Activated T-helper 17 cell treated with anti-CD3 and anti-CD28 coated beads, Interleukin-2, amount 50 U/mL, for 72 hours (primary cell): ENCODE measurements at regions not wholly inside any gene's neighbourhood (a gene's known extent, or its start where the extent isn't known, plus 50 kb on each side); places are given as distances from the start of the nearest gene placed in this dataset.
A peak's percentile ranks its signal among the peaks of the same experiment; 100 is the strongest.
"Not testable (repeated sequence)": the region's sequence is repeated elsewhere in the genome, so short reads cannot be mapped to it uniquely, and the experiment has no call there.

Experiments
- ATAC-seq: fragments of 150-1000 bp; cut with Tn5 transposase; replicated peaks from 2 replicates; pipeline ENCODE4 v1.10.0; 2021; ENCODE audit warnings: mild to moderate bottlenecking, moderate library complexity
- H3K27ac Mint-ChIP-seq: one replicate; pipeline ENCODE4 v1.8.0; 2022; ENCODE audit warnings: mixed read lengths
- H3K27me3 Mint-ChIP-seq: one replicate; pipeline ENCODE4 v1.8.0; 2022; ENCODE audit warnings: mixed read lengths
- H3K36me3 Mint-ChIP-seq: one replicate; pipeline ENCODE4 v1.8.0; 2022; ENCODE audit warnings: low read depth, mild to moderate bottlenecking, mixed read lengths
- H3K4me1 Mint-ChIP-seq: one replicate; pipeline ENCODE4 v1.8.0; 2022; ENCODE audit warnings: mixed read lengths
- H3K4me3 Mint-ChIP-seq: one replicate; pipeline ENCODE4 v1.8.0; 2022; ENCODE audit warnings: mild to moderate bottlenecking, mixed read lengths
- H3K9me3 Mint-ChIP-seq: one replicate; pipeline ENCODE4 v1.8.0; 2022; ENCODE audit warnings: mixed read lengths

DNA sequence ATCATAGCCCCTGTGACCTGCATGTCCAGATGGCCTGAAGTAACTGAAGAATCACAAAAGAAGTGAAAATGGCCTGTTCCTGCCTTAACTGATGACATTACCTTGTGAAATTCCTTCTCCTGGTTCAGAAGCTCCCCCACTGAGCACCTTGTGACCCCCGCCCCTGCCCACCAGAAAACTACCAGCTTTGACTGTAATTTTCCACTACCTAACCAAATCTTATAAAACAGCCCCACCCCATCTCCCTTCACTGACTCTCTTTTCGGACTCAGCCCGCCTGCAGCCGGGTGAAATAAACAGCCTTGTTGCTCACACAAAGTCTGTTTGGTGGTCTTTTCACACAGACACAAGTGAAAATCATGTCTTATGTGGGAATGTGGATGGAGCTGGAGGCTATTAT, 373.9 kb upstream of the TRPC7 start:
- H3K4me1 Mint-ChIP-seq, H3K27me3 Mint-ChIP-seq, ATAC-seq, H3K36me3 Mint-ChIP-seq, H3K27ac Mint-ChIP-seq, H3K4me3 Mint-ChIP-seq: not testable (repeated sequence)
- H3K9me3 Mint-ChIP-seq, result peaks cover 19% of the 10 kb centered on the region

DNA sequence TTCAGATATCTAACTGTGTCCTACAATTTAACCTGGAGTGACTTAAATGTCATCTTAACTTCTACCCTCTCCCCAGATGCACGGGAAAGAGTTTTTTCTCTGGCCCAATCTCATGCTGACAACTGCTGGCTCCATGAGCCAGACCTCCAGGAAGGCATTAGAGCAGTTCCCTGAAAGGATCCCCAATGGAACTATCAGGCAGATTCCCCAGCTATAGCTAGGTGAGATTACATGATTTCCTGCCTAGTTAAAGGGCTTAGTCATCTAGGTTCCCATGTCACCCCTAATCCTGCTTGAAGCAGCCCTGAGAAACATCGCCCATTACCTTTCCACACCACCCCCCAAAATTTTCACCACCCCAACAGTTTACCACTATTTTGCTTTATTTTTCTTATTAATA, 373.5 kb upstream of the TRPC7 start:
- Mint-ChIP-seq H3K4me3 (no peak overlapping the region), H3K9me3 (peaks cover 19% of the 10 kb centered on the region), H3K27ac (no peak overlapping the region), H3K36me3 (no peaks in the 10 kb centered on the region), H3K27me3 (peaks cover 6% of the 10 kb centered on the region), H3K4me1 (no peaks in the 10 kb centered on the region)
- ATAC-seq, result no peak

DNA sequence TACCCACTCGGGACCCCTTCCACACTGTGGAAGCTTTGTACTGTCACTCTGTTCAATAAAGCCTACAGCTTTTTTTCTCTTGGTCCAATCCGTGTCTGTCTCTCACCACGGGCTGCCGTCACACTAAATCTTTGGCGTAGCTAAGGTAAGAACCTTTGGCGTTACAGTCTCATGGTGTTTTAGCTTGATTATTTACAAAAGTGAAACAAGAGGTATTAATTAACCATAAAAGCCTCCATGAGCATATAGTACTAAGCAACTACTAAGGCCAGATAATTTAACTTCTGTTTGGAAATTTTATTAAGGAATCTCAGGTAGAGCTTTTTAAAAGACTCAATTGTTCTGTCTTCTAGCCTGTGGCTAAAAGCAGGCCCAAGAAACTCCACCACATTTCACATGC, 370.7 kb upstream of the TRPC7 start:
- H3K9me3 Mint-ChIP-seq, result peaks cover 10% of the 10 kb centered on the region
- no peak for ATAC-seq
- H3K4me1 Mint-ChIP-seq, result no peaks in the 10 kb centered on the region
- no peaks in the 10 kb centered on the region for H3K36me3 Mint-ChIP-seq
- peaks cover 6% of the 10 kb centered on the region for H3K27me3 Mint-ChIP-seq
- H3K27ac Mint-ChIP-seq, result no peak overlapping the region
- H3K4me3 Mint-ChIP-seq, result no peak overlapping the region

DNA sequence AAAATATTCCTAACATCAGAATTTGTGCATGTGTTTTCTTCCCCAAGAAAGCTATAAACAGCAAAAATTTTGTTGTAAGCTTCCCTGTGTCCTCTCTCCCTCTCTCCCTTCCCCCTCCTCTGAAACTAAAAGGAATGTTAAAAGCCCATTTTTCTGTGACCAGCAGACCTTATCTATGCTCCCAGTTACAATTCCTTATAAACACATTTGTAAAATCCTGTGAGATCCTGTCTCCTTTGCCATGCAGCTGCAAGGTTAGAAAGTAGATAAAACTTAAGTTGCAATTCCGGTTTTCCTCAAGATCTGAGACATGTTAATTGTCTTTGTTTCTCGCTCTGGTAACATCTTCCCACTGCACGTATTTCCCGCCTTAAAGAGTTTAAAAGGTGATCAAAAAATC, 370.3 kb upstream of the TRPC7 start:
- H3K27me3 Mint-ChIP-seq, H3K4me1 Mint-ChIP-seq, H3K27ac Mint-ChIP-seq, H3K9me3 Mint-ChIP-seq, ATAC-seq, H3K4me3 Mint-ChIP-seq, H3K36me3 Mint-ChIP-seq: not testable (repeated sequence)

DNA sequence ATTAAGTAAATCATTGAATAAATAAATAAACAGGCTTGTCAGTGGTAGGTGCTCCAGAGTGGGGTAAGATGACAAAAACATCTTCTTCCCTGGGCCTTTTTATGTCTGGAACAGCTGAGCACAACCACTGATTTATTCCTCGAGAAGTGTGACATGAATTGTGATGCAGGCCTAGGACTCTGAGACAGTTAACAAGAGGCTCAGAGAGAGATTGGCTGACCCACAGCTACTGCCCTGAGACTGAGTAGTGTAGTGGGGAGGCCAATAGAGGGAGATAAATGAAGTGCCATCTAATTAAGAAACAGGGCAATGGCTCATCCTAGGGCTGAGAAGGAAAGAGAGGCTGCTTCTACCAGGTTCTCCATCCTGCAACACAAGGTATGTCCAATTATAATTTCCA, 369.3 kb upstream of the TRPC7 start:
- Mint-ChIP-seq H3K4me1 (no peaks in the 10 kb centered on the region), H3K36me3 (no peaks in the 10 kb centered on the region), H3K4me3 (no peak overlapping the region), H3K9me3 (peaks cover 10% of the 10 kb centered on the region), H3K27me3 (peaks cover 6% of the 10 kb centered on the region), H3K27ac (no peak overlapping the region)
- ATAC-seq, result no peak

DNA sequence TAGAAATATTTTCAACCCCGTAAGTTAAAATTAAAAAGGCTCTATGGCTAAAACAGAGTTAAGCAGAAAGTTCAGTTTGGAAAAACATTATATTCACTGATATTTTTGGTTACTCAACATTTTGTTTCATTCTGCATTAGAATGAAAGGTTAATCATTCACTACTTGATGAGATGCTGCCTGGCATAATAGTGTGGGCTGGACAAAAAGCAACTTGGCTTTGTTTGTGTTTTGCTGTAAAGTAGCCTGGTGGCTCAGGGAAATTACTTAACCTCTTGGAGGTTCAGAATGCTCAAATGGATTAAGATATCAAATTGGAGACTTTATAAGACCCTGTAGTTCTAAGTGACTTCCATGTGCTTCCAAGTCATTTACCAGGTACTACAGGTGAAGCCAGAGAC, 367.4 kb upstream of the TRPC7 start:
- Mint-ChIP-seq H3K36me3 (no peaks in the 10 kb centered on the region), H3K27me3 (peaks cover 3% of the 10 kb centered on the region), H3K4me1 (no peaks in the 10 kb centered on the region), H3K27ac (no peak overlapping the region), H3K9me3 (no peaks in the 10 kb centered on the region), H3K4me3 (no peak overlapping the region)
- ATAC-seq, result no peak

DNA sequence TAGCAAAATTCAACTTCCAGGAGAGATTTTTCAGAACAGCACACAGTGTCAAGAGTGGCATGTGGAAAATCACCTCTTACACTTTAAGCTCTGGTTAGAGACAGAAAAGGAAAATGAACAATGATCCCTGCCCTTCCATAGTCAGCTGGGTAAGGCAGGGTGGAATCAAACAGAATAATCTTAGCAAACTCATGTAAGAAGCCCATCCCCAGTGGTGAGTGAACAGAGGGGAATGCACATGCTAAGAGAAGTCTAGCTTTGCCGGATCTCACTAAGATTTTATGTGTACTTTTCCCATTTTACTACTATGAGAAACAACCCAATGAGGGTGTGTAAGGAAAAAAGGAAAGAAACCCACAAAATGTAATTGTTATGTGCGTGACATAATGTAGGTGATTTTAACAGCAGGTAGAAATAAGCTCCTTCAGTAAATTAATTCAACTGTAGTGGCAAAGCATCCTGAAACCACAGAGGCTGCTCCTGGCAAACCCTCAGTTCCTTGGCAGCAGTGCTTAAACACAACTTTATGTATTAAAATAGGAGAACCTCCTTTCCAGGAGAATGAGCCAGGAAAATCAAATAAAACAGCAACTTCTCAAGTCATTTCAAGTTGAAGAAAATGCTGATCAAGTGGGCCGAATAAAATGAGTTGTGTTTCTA, 366.0 kb upstream of the TRPC7 start:
- no peak overlapping the region for H3K4me3 Mint-ChIP-seq
- H3K9me3 Mint-ChIP-seq, result no peaks in the 10 kb centered on the region
- no peaks in the 10 kb centered on the region for H3K4me1 Mint-ChIP-seq
- H3K27me3 Mint-ChIP-seq, result no peaks in the 10 kb centered on the region
- H3K27ac Mint-ChIP-seq, result no peak overlapping the region
- no peaks in the 10 kb centered on the region for H3K36me3 Mint-ChIP-seq
- ATAC-seq, result no peak

DNA sequence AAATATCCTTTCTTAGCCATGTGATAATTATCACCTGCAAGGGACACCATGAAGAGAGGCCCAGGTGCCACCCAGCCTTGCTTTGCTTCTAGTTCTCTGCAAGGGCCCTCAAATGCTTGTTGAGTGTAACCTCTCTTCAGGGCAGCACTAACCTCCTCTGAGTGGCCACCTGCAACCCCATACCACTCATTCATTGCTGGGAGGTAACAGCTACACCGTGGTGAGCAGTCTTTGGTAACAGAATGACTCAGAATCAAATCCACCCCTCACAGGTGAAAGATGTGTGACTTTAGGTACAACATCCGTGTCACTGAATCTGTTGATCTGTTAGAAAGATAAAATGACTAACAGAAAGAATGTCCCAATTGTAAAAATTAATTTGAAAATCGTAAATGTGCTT, 365.1 kb upstream of the TRPC7 start:
- H3K9me3 Mint-ChIP-seq, result no peaks in the 10 kb centered on the region
- H3K4me1 Mint-ChIP-seq, result no peaks in the 10 kb centered on the region
- H3K36me3 Mint-ChIP-seq, result no peaks in the 10 kb centered on the region
- no peak overlapping the region for H3K4me3 Mint-ChIP-seq
- H3K27ac Mint-ChIP-seq, result no peak overlapping the region
- peak; percentile 26 for ATAC-seq
- H3K27me3 Mint-ChIP-seq, result no peaks in the 10 kb centered on the region

DNA sequence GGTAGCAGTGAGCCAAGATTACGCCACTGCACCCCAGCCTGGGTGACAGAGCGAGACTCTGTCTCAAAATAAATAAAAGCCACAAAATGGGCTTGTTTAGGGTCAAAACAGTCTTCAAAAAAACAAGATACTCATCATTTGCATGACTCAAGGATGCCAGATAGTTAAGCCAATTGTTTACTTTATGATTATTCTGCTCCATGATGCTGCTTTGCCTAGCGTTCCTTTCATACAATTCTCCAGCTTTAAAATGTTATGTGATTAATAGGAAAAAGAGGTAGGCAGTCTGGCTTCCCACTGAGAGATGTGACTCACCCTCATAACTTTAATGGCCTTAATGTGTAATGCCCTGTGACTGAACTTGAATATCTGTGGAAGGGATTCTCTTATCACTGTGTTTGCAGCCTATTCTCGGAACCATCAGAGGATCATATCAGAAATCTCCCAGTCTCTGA, 364.6 kb upstream of the TRPC7 start:
- Mint-ChIP-seq H3K4me3 (no peak overlapping the region), H3K36me3 (no peaks in the 10 kb centered on the region), H3K27ac (no peak overlapping the region), H3K27me3 (no peaks in the 10 kb centered on the region), H3K9me3 (no peaks in the 10 kb centered on the region), H3K4me1 (no peaks in the 10 kb centered on the region)
- no peak for ATAC-seq

DNA sequence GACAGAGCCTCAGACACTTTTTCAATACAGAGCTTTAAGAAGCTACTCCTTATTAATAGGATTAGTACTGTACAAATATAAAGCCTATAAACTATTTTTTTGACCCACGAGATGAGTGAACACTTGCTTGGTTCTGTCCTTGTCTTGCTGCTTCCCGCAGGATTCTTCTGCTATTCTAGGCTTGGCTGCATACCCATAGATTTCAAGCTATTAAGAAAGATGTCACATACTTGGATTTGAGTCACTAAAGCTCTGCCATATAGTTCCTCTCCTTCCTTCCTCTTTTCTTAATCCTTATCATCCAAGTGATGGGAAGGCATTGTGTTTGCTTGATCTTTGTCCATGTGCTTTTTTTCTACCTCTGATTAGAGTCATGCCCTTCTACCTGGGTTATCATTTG, 361.2 kb upstream of the TRPC7 start:
- no peaks in the 10 kb centered on the region for H3K9me3 Mint-ChIP-seq
- ATAC-seq, result no peak
- no peak overlapping the region for H3K4me3 Mint-ChIP-seq
- no peaks in the 10 kb centered on the region for H3K27me3 Mint-ChIP-seq
- no peaks in the 10 kb centered on the region for H3K4me1 Mint-ChIP-seq
- no peaks in the 10 kb centered on the region for H3K36me3 Mint-ChIP-seq
- H3K27ac Mint-ChIP-seq, result no peak overlapping the region

DNA sequence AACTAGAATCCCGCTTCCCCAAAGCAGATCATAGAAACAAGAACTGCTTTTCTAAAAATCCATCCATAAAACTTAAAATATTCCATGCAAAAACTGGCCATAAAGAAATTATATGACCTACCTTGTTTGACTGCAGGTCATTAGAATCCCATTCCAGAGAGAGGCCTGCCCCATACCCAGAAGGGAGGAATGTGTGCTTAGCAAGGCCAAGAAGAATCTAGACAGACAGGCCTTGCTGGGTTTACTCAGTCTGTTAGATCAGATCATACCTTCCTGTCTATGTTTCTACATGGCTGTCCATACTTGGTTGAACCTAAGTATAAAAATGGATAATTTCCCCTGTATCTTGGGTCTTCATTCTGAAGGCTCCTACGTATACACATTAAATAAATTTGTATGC, 358.8 kb upstream of the TRPC7 start:
- no peak overlapping the region for H3K27ac Mint-ChIP-seq
- no peaks in the 10 kb centered on the region for H3K36me3 Mint-ChIP-seq
- H3K9me3 Mint-ChIP-seq, result no peaks in the 10 kb centered on the region
- H3K4me3 Mint-ChIP-seq, result no peak overlapping the region
- ATAC-seq, result no peak
- no peaks in the 10 kb centered on the region for H3K4me1 Mint-ChIP-seq
- H3K27me3 Mint-ChIP-seq, result no peaks in the 10 kb centered on the region

DNA sequence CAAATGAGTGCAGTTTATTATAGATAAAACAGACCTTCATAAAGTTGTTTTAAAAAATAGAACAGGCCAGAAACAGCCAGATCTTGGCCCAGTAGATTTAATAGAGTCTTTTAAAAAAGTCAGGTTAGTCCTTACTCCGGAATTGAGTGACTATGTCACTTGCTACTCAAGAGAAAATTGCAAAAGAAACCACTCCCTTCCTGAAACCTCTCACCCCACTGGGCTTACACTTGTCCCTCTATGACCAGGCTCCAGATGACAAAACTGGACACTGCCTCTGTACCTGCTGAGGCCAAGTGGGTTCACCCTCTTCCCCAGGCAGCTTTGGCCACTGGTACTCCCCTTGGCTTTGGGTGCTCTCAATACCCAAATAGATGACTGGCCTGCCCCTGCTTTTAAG, 357.2 kb upstream of the TRPC7 start:
- H3K27me3 Mint-ChIP-seq, result no peaks in the 10 kb centered on the region
- H3K4me3 Mint-ChIP-seq, result no peak overlapping the region
- no peak for ATAC-seq
- H3K27ac Mint-ChIP-seq, result no peak overlapping the region
- H3K9me3 Mint-ChIP-seq, result no peaks in the 10 kb centered on the region
- H3K36me3 Mint-ChIP-seq, result no peaks in the 10 kb centered on the region
- H3K4me1 Mint-ChIP-seq, result no peaks in the 10 kb centered on the region

DNA sequence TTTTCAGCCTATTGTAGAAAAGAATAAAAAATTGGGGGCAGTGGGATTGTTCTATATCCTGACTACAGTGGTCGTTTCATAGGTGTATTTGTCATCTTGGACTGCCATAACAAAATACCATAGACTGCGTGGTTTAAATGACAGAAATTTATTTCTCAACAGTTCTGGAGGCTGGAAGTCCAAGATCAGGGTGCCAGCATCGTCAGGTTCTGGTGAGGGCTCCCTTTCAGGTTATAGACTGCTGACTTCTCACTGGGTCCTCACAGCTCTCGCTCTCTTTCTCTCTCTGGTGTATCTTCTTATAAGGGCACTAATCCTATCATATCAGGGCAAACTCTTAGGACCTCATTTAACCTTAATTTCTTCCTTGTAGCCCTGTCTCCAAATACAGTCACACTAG, 356.7 kb upstream of the TRPC7 start:
- no peaks in the 10 kb centered on the region for H3K27me3 Mint-ChIP-seq
- ATAC-seq, result no peak
- no peaks in the 10 kb centered on the region for H3K9me3 Mint-ChIP-seq
- H3K36me3 Mint-ChIP-seq, result no peaks in the 10 kb centered on the region
- no peaks in the 10 kb centered on the region for H3K4me1 Mint-ChIP-seq
- no peak overlapping the region for H3K4me3 Mint-ChIP-seq
- H3K27ac Mint-ChIP-seq, result no peak overlapping the region

DNA sequence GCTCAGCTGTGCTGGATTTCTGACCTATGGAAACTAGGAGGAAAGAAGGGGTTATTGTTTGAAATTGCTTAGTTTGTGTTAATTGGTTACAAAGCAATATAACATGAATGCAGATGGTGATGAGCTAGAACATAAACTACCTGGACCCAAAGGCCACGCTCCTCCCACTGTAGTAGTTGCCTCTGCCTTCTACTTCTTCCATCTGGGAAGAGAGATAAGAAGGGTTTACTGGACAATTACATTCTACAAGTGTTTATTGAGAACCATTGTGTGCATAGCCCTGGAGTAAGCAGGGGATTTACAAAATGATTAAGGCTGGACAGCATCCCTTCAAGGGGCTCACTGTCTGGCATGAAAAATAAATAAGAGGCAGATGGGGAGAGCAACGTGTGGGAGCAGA, 355.3 kb upstream of the TRPC7 start:
- Mint-ChIP-seq H3K27me3 (no peaks in the 10 kb centered on the region), H3K27ac (no peak overlapping the region), H3K4me1 (no peaks in the 10 kb centered on the region), H3K9me3 (no peaks in the 10 kb centered on the region), H3K36me3 (no peaks in the 10 kb centered on the region), H3K4me3 (no peak overlapping the region)
- ATAC-seq, result no peak

DNA sequence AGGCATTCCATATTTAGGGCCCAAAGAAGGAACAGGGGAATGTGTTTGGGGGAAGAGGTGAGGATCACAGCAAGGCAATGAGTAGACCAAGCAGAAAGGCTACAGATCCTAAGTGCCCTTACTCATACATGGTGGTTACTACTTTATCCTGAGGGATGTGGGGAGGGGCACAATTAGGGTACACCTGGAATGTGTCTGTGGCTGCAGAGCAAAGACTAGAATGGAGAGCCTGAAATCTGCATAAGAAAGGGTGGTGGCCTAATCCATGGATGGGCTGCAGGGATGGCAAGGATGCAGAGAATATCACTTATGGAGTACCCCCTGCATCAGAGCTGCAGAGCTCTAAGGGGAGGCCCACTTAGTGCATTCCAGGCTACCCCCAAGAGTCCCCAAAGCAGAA, 352.6 kb upstream of the TRPC7 start:
- Mint-ChIP-seq H3K4me3 (no peak overlapping the region), H3K9me3 (peaks cover 7% of the 10 kb centered on the region), H3K4me1 (no peaks in the 10 kb centered on the region), H3K27me3 (no peaks in the 10 kb centered on the region), H3K36me3 (no peaks in the 10 kb centered on the region), H3K27ac (no peak overlapping the region)
- ATAC-seq, result no peak

DNA sequence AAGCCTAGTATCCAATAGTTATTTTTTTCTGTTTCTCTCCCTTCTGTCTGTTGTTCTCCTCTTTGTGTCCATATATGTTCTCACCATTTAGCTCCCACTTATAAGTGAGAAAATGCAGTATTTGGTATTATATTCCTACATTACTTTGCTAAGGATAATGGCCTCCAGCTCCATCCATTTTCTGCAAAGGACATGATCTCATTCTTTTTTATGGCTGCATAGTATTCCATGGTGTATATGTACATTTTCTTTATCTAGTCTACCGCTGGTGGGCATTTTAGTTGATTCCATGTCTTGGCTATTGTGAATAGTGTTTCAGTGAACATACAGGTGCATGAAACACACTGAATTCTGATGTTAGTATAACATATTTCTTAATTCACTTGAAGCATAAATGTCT, 348.9 kb upstream of the TRPC7 start:
- ATAC-seq, result no peak

More for the DNA sequence above, 348.9 kb upstream of the TRPC7 start:
- Mint-ChIP-seq H3K9me3 (peaks cover 7% of the 10 kb centered on the region), H3K27ac (no peak overlapping the region), H3K4me1 (no peaks in the 10 kb centered on the region), H3K27me3 (no peaks in the 10 kb centered on the region), H3K4me3 (no peak overlapping the region), H3K36me3 (no peaks in the 10 kb centered on the region)
